Ishikawa (cell line): ENCODE measurements at regions not wholly inside any gene's neighbourhood (a gene's known extent, or its start where the extent isn't known, plus 50 kb on each side); places are given as distances from the start of the nearest gene placed in this dataset.

Experiments
- CEBPB ChIP-seq: IDR thresholded peaks from 2 replicates; pipeline ENCODE4 v1.6.1; 2012
- CREB1 ChIP-seq: IDR thresholded peaks from 2 replicates; pipeline ENCODE4 v1.6.1; 2012; ENCODE audit warnings: low read depth
- EGR1 ChIP-seq: IDR thresholded peaks from 2 replicates; pipeline ENCODE4 v1.6.1; 2012
- EP300 ChIP-seq: IDR thresholded peaks from 2 replicates; pipeline ENCODE4 v1.6.1; 2012; ENCODE audit warnings: borderline replicate concordance
- FOXM1 ChIP-seq: IDR thresholded peaks from 2 replicates; pipeline ENCODE4 v1.6.1; 2012; ENCODE audit warnings: low read depth, borderline replicate concordance
- MAX ChIP-seq: IDR thresholded peaks from 2 replicates; pipeline ENCODE4 v1.6.1; 2012
- NFIC ChIP-seq: IDR thresholded peaks from 2 replicates; pipeline ENCODE4 v1.6.1; 2012
- RAD21 ChIP-seq: IDR thresholded peaks from 2 replicates; pipeline ENCODE4 v1.6.1; 2012; ENCODE audit warnings: low read depth
- REST ChIP-seq: IDR thresholded peaks from 2 replicates; pipeline ENCODE4 v1.6.1; 2012; ENCODE audit warnings: low read depth, mild to moderate bottlenecking
- TAF1 ChIP-seq: IDR thresholded peaks from 2 replicates; pipeline ENCODE4 v1.6.1; 2012; ENCODE audit warnings: low read depth, mild to moderate bottlenecking
- TCF12 ChIP-seq: IDR thresholded peaks from 2 replicates; pipeline ENCODE4 v1.6.1; 2012; ENCODE audit warnings: low read depth
- TEAD4 ChIP-seq: IDR thresholded peaks from 2 replicates; pipeline ENCODE4 v1.6.1; 2012
- USF1 ChIP-seq: IDR thresholded peaks from 2 replicates; pipeline ENCODE4 v1.6.1; 2012
- YY1 ChIP-seq: IDR thresholded peaks from 2 replicates; pipeline ENCODE4 v1.6.1; 2012; ENCODE audit warnings: low read depth
- ZBTB7A ChIP-seq: IDR thresholded peaks from 2 replicates; pipeline ENCODE4 v1.6.1; 2012; ENCODE audit warnings: low read depth

GRCh38 chr6:141659582-141659981 lies 473.1 kb upstream of the GJE1 start:
- TF ChIP-seq ZBTB7A (no peak), EGR1 (no peak), RAD21 (no peak), TCF12 (no peak), TEAD4 (no peak), CEBPB (no peak), EP300 (no peak), CREB1 (no peak), REST (no peak), YY1 (no peak), USF1 (no peak), NFIC (no peak), FOXM1 (no peak), MAX (no peak), TAF1 (no peak)

GRCh38 chr6:141658696-141659095 lies 474.0 kb upstream of the GJE1 start:
- TF ChIP-seq TCF12 (no peak), TEAD4 (no peak), NFIC (no peak), TAF1 (no peak), RAD21 (no peak)

GRCh38 chr6:141657812-141658211 lies 474.9 kb upstream of the GJE1 start:
- TF ChIP-seq ZBTB7A (no peak), FOXM1 (no peak), RAD21 (no peak), TAF1 (no peak), CREB1 (no peak), USF1 (no peak), EP300 (no peak), MAX (no peak), TEAD4 (no peak), NFIC (no peak), REST (no peak), EGR1 (no peak), YY1 (no peak), CEBPB (no peak), TCF12 (no peak)

GRCh38 chr6:141653590-141653989 lies 479.1 kb upstream of the GJE1 start:
- TF ChIP-seq RAD21 (no peak), NFIC (peak; percentile 45)

GRCh38 chr6:141641951-141642350 lies 490.8 kb upstream of the GJE1 start:
- no peak for TF ChIP-seq CREB1
- no peak for TF ChIP-seq TEAD4
- no peak for TF ChIP-seq EGR1
- TF ChIP-seq MAX, result no peak
- no peak for TF ChIP-seq EP300

- TF ChIP-seq MAX (no peak), REST (no peak), TAF1 (no peak), EP300 (no peak), EGR1 (no peak), TEAD4 (no peak), YY1 (no peak), ZBTB7A (no peak), FOXM1 (no peak), TCF12 (no peak), RAD21 (no peak), CREB1 (no peak), USF1 (no peak)
Measured at GRCh38 chr6:141641406-141641805, 491.3 kb upstream of the GJE1 start.
